ENCODE measurements at regions not wholly inside any gene's neighbourhood (a gene's known extent, or its start where the extent isn't known, plus 50 kb on each side); places are given as distances from the start of the nearest gene placed in this dataset.

DNA sequence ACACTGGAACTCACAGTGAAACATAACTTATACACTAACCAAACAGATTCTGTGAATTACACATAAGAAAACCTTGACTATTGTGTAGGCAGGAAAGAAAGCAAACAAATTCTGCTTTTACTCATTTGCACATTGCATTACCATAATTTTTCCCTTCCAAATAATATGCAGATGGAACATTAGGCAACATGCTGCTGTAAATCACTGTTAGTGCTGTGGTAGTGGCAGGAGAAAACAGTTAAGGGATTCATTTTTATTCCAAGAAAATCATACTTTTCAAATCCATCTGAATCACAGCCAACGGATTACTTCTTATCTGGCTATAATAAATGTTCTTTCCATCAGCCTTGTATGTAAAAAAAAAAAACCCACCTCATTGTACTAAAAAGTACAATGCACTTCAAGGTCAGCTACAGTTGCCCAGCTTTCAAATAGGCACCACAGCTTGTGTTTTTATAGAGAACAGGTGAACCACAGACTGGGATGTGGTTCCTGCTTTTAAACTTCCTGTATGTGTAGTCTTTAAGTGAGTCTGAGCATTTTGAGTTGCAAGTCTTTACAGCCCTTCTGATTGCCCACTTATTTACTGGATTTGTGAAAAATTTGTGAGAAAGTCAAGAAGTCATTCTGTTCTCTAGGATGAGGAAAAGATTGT is 590.0 kb upstream of the SEMA3D start:
- no peaks in the 10 kb centered on the region for H3K9me3 ChIP-seq
- no peak overlapping the region for H3K27ac ChIP-seq
- peaks cover 8% of the 10 kb centered on the region for H3K4me1 ChIP-seq
- DNase-seq (ENCODE audit: low spot score in 2 of 2): no peak
- H3K4me3 ChIP-seq: no peak overlapping the region
- H3K36me3 ChIP-seq: no peaks in the 10 kb centered on the region
- H3K27me3 ChIP-seq: no peaks in the 10 kb centered on the region
- no peak for TF ChIP-seq EP300 (IDR thresholded peaks at IDR 0.05)
- no peak for TF ChIP-seq POLR2A (IDR thresholded peaks at IDR 0.05)
- TF ChIP-seq, protein P1, sequence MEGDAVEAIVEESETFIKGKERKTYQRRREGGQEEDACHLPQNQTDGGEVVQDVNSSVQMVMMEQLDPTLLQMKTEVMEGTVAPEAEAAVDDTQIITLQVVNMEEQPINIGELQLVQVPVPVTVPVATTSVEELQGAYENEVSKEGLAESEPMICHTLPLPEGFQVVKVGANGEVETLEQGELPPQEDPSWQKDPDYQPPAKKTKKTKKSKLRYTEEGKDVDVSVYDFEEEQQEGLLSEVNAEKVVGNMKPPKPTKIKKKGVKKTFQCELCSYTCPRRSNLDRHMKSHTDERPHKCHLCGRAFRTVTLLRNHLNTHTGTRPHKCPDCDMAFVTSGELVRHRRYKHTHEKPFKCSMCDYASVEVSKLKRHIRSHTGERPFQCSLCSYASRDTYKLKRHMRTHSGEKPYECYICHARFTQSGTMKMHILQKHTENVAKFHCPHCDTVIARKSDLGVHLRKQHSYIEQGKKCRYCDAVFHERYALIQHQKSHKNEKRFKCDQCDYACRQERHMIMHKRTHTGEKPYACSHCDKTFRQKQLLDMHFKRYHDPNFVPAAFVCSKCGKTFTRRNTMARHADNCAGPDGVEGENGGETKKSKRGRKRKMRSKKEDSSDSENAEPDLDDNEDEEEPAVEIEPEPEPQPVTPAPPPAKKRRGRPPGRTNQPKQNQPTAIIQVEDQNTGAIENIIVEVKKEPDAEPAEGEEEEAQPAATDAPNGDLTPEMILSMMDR (IDR thresholded peaks at IDR 0.05): no peak
- TF ChIP-seq POLR2AphosphoS5 (IDR thresholded peaks at IDR 0.05): no peak
- WGBS: 22% methylated on average over 1 of the region's 1 CpG

DNA sequence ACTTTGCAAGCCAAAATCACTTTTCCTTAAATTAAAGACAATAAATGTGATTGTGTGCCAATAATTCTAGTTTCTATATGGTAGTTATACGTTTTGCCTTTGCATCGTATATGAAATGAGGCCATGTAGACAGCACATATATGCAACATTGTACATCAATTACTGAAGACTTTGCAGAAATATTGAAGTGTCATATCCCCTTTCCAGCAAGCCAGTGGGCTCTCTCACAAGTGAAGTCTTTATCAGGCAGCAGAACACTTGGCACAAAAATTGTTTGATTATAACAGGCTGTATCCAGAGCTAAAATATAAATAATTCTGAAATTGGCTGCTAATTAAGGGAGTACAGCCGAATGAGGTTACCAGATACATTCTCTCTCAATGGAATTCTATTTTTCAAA is 588.6 kb upstream of the SEMA3D start:
- WGBS: 66% methylated on average over 3 of the region's 3 CpGs
- DNase-seq (ENCODE audit: low spot score in 2 of 2): no peak
- peak overlapping the region; percentile 24 for H3K27ac ChIP-seq

DNA sequence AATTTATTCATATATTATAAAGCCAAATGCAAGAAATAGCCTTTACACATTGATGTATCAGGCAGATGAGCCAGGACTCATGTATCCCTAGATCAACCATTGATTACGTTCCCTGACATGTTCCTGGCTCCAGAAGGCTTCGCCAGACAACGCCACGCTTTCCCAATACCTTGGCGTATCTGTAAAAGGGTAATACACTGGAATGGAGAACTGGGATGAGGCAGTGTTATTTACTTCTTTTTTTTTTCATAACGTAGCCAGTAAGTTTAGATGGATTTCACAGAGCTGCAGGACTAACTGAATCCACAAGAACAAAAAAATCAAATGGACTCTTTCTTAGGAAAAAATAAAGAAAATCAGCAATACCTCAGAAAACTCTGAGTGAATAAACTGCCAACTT is 588.1 kb upstream of the SEMA3D start:
- H3K4me3 ChIP-seq: no peak overlapping the region
- peaks cover 8% of the 10 kb centered on the region for H3K4me1 ChIP-seq
- 61% methylated on average over 6 of the region's 6 CpGs for WGBS
- H3K27ac ChIP-seq: no peak overlapping the region
- H3K9me3 ChIP-seq: no peaks in the 10 kb centered on the region
- H3K36me3 ChIP-seq: no peaks in the 10 kb centered on the region
- no peaks in the 10 kb centered on the region for H3K27me3 ChIP-seq
- peak in 1 of 3 donors; percentile 61 for TF ChIP-seq POLR2AphosphoS5 (IDR thresholded peaks at IDR 0.05)
- no peak for TF ChIP-seq POLR2A (IDR thresholded peaks at IDR 0.05)
- DNase-seq (ENCODE audit: low spot score in 2 of 2): peak in 1 of 2 donors; percentile 76

More for the DNA sequence above, 588.6 kb upstream of the SEMA3D start:
- Histone ChIP-seq H3K36me3 (no peaks in the 10 kb centered on the region), H3K4me1 (peaks cover 8% of the 10 kb centered on the region), H3K9me3 (no peaks in the 10 kb centered on the region), H3K4me3 (no peak overlapping the region), H3K27me3 (no peaks in the 10 kb centered on the region)
- TF ChIP-seq, protein P1 (IDR thresholded peaks at IDR 0.05): no peak
- no peak for TF ChIP-seq POLR2AphosphoS5 (IDR thresholded peaks at IDR 0.05)
- no peak for TF ChIP-seq EP300 (IDR thresholded peaks at IDR 0.05)
- TF ChIP-seq POLR2A (IDR thresholded peaks at IDR 0.05): no peak

DNA sequence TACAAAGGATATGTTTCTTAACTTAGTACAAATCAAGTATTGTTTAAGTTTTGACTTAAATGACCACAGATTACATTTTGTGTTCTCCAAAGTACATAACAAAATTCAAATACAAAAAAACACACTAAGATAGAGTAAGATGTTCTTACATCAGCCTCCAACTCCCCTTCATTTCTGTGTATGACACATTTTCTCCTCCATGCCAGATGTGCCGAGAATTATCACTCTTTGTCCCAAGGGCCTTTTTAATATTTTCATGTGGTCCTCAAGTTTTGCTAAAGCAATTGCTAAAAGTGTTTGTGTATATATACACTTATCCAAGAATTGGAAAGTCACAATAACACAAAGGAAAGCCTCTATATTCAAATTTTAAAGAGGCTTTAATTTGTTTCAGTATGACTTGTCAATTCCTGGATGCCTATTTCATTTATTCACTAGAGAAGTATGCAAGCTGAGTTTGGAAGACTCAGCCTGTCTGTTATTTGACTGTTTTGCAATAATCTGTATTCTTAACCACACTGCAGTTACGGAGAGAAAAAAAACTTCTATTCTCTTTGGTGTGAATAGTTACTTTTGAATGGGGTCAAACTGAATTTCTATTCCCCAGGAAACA is 586.4 kb upstream of the SEMA3D start:
- Histone ChIP-seq H3K4me3 (no peak overlapping the region), H3K9me3 (no peaks in the 10 kb centered on the region), H3K27ac (no peak overlapping the region), H3K36me3 (no peaks in the 10 kb centered on the region), H3K4me1 (peaks cover 8% of the 10 kb centered on the region), H3K27me3 (no peaks in the 10 kb centered on the region)
- TF ChIP-seq POLR2A (IDR thresholded peaks at IDR 0.05) (no peak), EP300 (IDR thresholded peaks at IDR 0.05) (no peak), POLR2AphosphoS5 (IDR thresholded peaks at IDR 0.05) (no peak)
- TF ChIP-seq, protein P1 (IDR thresholded peaks at IDR 0.05): no peak
- WGBS: 43% methylated on average over 2 of the region's 2 CpGs
- DNase-seq (ENCODE audit: low spot score in 2 of 2): no peak

DNA sequence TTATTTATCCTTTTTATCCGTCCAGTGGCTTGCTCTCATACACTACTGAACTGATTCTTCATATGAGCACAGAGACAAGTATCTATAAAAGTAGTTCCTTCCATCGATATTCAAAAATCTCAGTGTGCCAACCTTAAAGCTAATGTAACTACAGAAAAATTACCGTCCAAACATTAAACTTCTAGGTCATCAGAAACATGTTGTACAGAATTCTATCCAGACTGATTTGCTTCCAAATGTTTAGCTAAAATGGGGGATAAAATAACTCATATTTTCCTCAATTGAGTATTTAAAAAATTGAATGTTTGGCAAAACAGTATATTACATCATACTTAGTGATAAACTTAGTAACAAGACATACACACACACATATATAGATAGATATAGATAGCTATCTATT is 584.7 kb upstream of the SEMA3D start:
- 73% methylated on average over 3 of the region's 3 CpGs for WGBS

More for the DNA sequence above, 584.7 kb upstream of the SEMA3D start:
- H3K9me3 ChIP-seq: no peaks in the 10 kb centered on the region
- TF ChIP-seq, protein P1 (IDR thresholded peaks at IDR 0.05): no peak
- TF ChIP-seq POLR2AphosphoS5 (IDR thresholded peaks at IDR 0.05) (no peak), POLR2A (IDR thresholded peaks at IDR 0.05) (no peak), EP300 (IDR thresholded peaks at IDR 0.05) (no peak)
- H3K36me3 ChIP-seq: no peaks in the 10 kb centered on the region
- peaks cover 8% of the 10 kb centered on the region for H3K4me1 ChIP-seq
- no peak for DNase-seq (ENCODE audit: low spot score in 2 of 2)
- H3K27me3 ChIP-seq: no peaks in the 10 kb centered on the region
- H3K27ac ChIP-seq: no peak overlapping the region
- H3K4me3 ChIP-seq: no peak overlapping the region
